Natural killer cell (primary cell): ENCODE measurements at regions not wholly inside any gene's neighbourhood (a gene's known extent, or its start where the extent isn't known, plus 50 kb on each side); places are given as distances from the start of the nearest gene placed in this dataset.

ENCODE experiments used
- ATAC-seq, 3 donors: fragments of 150-1000 bp in 2 of 3; fragments of 200-7000 bp in 1 of 3; cut with Tn5 transposase; 1 replicate in 1 of 3; 2 replicates in 2 of 3; pipeline ENCODE4 v1.10.0; 2021; ENCODE audit warnings: mild to moderate bottlenecking in 2 of 3, moderate library complexity in 2 of 3
- DNase-seq, 2 donors: peaks; one replicate each; pipeline versions ENCODE4 v3.0.0 to v3.0.0-alpha.2; 2013 to 2021; ENCODE audit warnings: mixed read lengths in 1 of 2
- H3K27ac ChIP-seq: one replicate; pipeline ENCODE4 v1.5.1; 2013; ENCODE audit warnings: mild to moderate bottlenecking, low read length
- H3K27me3 ChIP-seq: one replicate; pipeline ENCODE4 v1.6.1; 2013; ENCODE audit warnings: low read length; ENCODE audit not compliant: control insufficient read depth, insufficient read depth
- H3K36me3 ChIP-seq: one replicate; pipeline ENCODE4 v1.6.1; 2013; ENCODE audit warnings: low read length; ENCODE audit not compliant: control insufficient read depth, insufficient read depth
- H3K4me1 ChIP-seq: one replicate; pipeline ENCODE4 v1.6.1; 2013; ENCODE audit warnings: low read length; ENCODE audit not compliant: control insufficient read depth, insufficient read depth
- H3K4me3 ChIP-seq: one replicate; pipeline ENCODE4 v1.5.1; 2013; ENCODE audit warnings: low read length
- H3K9me3 ChIP-seq: one replicate; pipeline ENCODE4 v1.6.1; 2013; ENCODE audit warnings: low read length; ENCODE audit not compliant: control insufficient read depth, insufficient read depth
- H3K27ac Mint-ChIP-seq, 2 donors: one replicate each; pipeline ENCODE4 v1.8.0; 2022; ENCODE audit warnings: mild to moderate bottlenecking in 2 of 2, mixed read lengths in 2 of 2, moderate library complexity in 1 of 2
- H3K27me3 Mint-ChIP-seq, 2 donors: one replicate each; pipeline ENCODE4 v1.8.0; 2022; ENCODE audit warnings: low read depth in 2 of 2, mixed read lengths in 2 of 2
- H3K36me3 Mint-ChIP-seq: one replicate; pipeline ENCODE4 v1.8.0; 2022; ENCODE audit warnings: mixed read lengths
- H3K4me1 Mint-ChIP-seq, 2 donors: one replicate each; pipeline ENCODE4 v1.8.0; 2022; ENCODE audit warnings: mixed read lengths in 2 of 2
- H3K4me3 Mint-ChIP-seq: one replicate; pipeline ENCODE4 v1.8.0; 2022; ENCODE audit warnings: mild to moderate bottlenecking, moderate library complexity, mixed read lengths
- H3K9me3 Mint-ChIP-seq, 2 donors: one replicate each; pipeline ENCODE4 v1.8.0; 2022; ENCODE audit warnings: mixed read lengths in 2 of 2
- WGBS: methylation state at CpG from one replicate; pipeline ENCODE4 v1.1.7; 2013; ENCODE audit warnings: missing lambda C conversion rate; ENCODE audit not compliant: insufficient coverage; 5-methylcytosine and 5-hydroxymethylcytosine counted together
- intact Hi-C: fragments of 100-400 bp; cut with micrococcal nuclease; formaldehyde crosslinking; loops from one replicate; pipeline ENCODE4 v1.14.2; 2022
- TF ChIP-seq, protein P1 (sequence below): fragments of 200-600 bp; IDR thresholded peaks from one replicate; pipeline ENCODE4 v1.8.0; 2022; ENCODE audit warnings: antibody characterized with exemption

DNA sequence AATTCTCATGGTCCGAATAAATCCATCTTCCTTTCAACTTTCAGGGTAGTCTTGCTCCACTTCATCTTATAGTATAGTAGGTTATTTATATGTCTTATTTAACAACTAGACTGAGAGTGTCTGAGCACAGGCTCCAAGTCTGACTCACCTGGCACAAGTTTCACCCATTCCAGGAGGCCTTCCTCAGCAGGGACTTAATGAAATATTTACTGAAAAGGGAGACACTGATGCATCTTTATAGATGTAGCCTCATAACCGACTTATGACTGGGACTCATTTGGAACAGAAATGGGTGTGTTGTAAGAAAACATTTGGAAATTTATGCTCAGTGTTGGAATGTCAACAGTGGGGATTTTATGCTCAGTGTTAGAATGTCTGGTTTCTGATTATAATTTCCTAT lies 59.9 kb downstream of the CH25H start:
- no peak overlapping the region for H3K27ac Mint-ChIP-seq
- WGBS, result 94% methylated on average over 1 of the region's 2 CpGs
- intact Hi-C loops, result no loop called here

DNA sequence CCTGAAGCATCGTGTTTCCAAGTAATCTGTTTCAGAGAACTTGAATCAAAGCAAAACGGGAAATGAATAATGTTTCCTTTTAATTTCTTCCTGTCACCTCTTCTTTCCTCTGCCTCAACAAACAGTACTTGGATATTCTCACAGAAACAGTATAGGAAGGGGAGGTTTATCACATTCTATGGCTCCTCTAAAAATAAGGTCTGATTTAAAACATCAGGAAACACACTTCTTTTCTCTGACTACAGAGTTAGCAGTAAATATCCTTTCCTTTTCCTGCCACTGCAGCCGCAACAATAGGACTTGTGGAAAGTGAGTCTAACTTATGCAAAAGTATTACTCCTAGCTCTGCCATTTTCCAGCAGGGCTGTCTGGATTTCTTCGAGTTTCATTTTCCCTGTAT lies 62.3 kb downstream of the CH25H start:
- Mint-ChIP-seq H3K9me3 (no peaks in the 10 kb centered on the region), H3K36me3 (no peaks in the 10 kb centered on the region), H3K27ac (no peak overlapping the region), H3K27me3 (peaks cover 0 to 10% of the 10 kb centered on the region in 2 donors), H3K4me1 (no peaks in the 10 kb centered on the region), H3K4me3 (no peak overlapping the region)
- DNase-seq (no peak), ATAC-seq (no peak)
- H3K27me3 ChIP-seq, result no peaks in the 10 kb centered on the region
- TF ChIP-seq, protein P1, sequence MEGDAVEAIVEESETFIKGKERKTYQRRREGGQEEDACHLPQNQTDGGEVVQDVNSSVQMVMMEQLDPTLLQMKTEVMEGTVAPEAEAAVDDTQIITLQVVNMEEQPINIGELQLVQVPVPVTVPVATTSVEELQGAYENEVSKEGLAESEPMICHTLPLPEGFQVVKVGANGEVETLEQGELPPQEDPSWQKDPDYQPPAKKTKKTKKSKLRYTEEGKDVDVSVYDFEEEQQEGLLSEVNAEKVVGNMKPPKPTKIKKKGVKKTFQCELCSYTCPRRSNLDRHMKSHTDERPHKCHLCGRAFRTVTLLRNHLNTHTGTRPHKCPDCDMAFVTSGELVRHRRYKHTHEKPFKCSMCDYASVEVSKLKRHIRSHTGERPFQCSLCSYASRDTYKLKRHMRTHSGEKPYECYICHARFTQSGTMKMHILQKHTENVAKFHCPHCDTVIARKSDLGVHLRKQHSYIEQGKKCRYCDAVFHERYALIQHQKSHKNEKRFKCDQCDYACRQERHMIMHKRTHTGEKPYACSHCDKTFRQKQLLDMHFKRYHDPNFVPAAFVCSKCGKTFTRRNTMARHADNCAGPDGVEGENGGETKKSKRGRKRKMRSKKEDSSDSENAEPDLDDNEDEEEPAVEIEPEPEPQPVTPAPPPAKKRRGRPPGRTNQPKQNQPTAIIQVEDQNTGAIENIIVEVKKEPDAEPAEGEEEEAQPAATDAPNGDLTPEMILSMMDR, result no peak
- intact Hi-C loops, result no loop called here
- no peaks in the 10 kb centered on the region for H3K4me1 ChIP-seq
- H3K36me3 ChIP-seq, result no peaks in the 10 kb centered on the region
- H3K27ac ChIP-seq, result no peak overlapping the region
- H3K4me3 ChIP-seq, result no peak overlapping the region
- WGBS, result 33% methylated on average over 1 of the region's 4 CpGs
- H3K9me3 ChIP-seq, result no peaks in the 10 kb centered on the region

More for the DNA sequence above, 59.9 kb downstream of the CH25H start:
- H3K9me3 ChIP-seq, result no peaks in the 10 kb centered on the region
- Mint-ChIP-seq H3K4me3 (no peak overlapping the region), H3K4me1 (no peaks in the 10 kb centered on the region), H3K36me3 (no peaks in the 10 kb centered on the region), H3K27me3 (peaks cover 4 to 10% of the 10 kb centered on the region in 2 donors), H3K9me3 (no peaks in the 10 kb centered on the region)
- no peaks in the 10 kb centered on the region for H3K4me1 ChIP-seq
- ATAC-seq (no peak), DNase-seq (no peak)
- peaks cover 3% of the 10 kb centered on the region for H3K27me3 ChIP-seq
- H3K36me3 ChIP-seq, result no peaks in the 10 kb centered on the region
- no peak overlapping the region for H3K4me3 ChIP-seq
- TF ChIP-seq, protein P1, result no peak
- H3K27ac ChIP-seq, result no peak overlapping the region

DNA sequence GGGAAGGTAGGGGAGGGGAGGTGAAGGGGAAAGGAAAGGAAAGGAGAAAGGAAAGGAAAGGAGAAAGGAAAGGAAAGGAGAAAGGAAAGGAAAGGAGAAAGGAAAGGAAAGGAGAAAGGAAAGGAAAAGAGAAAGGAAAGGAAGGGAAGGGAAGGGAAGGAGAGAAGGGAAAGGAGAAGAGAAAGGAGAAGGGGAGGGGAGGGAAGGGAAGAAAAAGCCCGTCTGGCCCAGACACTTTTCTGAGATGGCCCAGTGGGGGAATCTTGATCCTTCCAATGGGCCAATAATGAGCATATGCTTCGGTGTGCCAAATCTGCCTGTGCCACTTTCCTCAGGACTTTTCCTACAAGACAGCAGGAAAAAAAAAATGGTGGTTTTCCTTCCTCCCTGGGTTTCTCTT lies 64.5 kb downstream of the CH25H start:
- TF ChIP-seq, protein P1, result no peak
- DNase-seq (no peak), ATAC-seq (no peak)
- H3K36me3 ChIP-seq, result no peaks in the 10 kb centered on the region
- Mint-ChIP-seq H3K4me1 (no peaks in the 10 kb centered on the region), H3K4me3 (no peak overlapping the region), H3K27me3 (peaks cover 0 to 3% of the 10 kb centered on the region in 2 donors), H3K36me3 (no peaks in the 10 kb centered on the region), H3K9me3 (no peaks in the 10 kb centered on the region), H3K27ac (no peak overlapping the region)
- H3K4me3 ChIP-seq, result no peak overlapping the region
- intact Hi-C loops, result no loop called here
- no peaks in the 10 kb centered on the region for H3K9me3 ChIP-seq
- H3K4me1 ChIP-seq, result no peaks in the 10 kb centered on the region
- no peak overlapping the region for H3K27ac ChIP-seq
- no peaks in the 10 kb centered on the region for H3K27me3 ChIP-seq
- 88% methylated on average over 2 of the region's 2 CpGs for WGBS

DNA sequence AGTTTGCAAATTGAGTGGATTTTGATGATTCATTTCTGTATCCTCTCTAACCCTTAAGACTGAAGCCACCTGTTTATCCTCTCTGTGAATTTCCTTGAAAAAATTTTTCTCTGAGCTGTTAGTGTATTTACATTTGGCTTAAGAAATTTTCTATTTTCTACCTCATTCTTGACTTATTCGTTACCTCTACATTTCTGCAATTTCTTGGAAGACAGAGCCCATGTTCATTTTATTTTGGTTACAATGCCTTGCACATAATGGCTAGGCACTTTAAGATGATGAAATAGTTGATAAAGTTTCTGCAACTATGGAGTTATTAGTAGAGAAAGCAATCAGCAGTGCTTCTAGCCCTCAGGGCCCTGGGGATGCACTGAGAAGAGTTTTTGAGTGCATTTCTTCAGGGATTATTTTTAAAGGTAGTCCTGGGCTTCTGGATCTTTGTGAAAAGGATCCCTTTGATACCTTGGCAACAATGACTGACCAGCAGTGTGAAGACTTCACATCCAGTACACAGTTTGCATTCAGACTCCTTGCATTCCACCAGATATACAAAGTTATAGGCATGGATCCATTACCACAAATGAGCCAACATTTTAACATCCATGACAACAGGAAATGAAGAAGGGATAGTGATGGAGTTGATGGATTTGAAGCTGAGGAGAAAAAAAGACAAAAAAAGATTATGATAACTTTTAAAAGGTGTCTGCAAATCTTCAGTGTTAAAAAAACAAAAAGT lies 68.2 kb downstream of the CH25H start:
- no peak overlapping the region for H3K27ac ChIP-seq
- H3K27me3 Mint-ChIP-seq, result peaks cover 0 to 9% of the 10 kb centered on the region in 2 donors
- H3K36me3 Mint-ChIP-seq, result no peaks in the 10 kb centered on the region
- ATAC-seq, result no peak
- TF ChIP-seq, protein P1, result no peak
- WGBS, result no CpG with 5 or more reads among the region's 1 CpG
- H3K4me3 Mint-ChIP-seq, result no peak overlapping the region
- no peak for DNase-seq
- no peaks in the 10 kb centered on the region for H3K36me3 ChIP-seq
- H3K9me3 ChIP-seq, result no peaks in the 10 kb centered on the region
- no peaks in the 10 kb centered on the region for H3K9me3 Mint-ChIP-seq
- H3K27me3 ChIP-seq, result peaks cover 2% of the 10 kb centered on the region
- no peaks in the 10 kb centered on the region for H3K4me1 ChIP-seq
- intact Hi-C loops, result no loop called here
- no peak overlapping the region for H3K27ac Mint-ChIP-seq
- no peak overlapping the region for H3K4me3 ChIP-seq
- no peaks in the 10 kb centered on the region for H3K4me1 Mint-ChIP-seq
